ENCODE measurements at regions not wholly inside any gene's neighbourhood (a gene's known extent, or its start where the extent isn't known, plus 50 kb on each side); places are given as distances from the start of the nearest gene placed in this dataset.

GRCh38 chr2:56743807-56744206 lies 560.0 kb downstream of the CCDC85A start:
- no peak for TF ChIP-seq CTCF (IDR thresholded peaks at IDR 0.05)
- TF ChIP-seq POLR2A (IDR thresholded peaks at IDR 0.05): no peak
- no peak for TF ChIP-seq POLR2AphosphoS5 (IDR thresholded peaks at IDR 0.05)
